Liver (tissue), 8 donors: ENCODE measurements at regions not wholly inside any gene's neighbourhood (a gene's known extent, or its start where the extent isn't known, plus 50 kb on each side); places are given as distances from the start of the nearest gene placed in this dataset.
A peak's percentile ranks its signal among the peaks of the same experiment; 100 is the strongest.

Source experiments
- DNase-seq: peaks from one replicate; pipeline ENCODE4 v3.0.0-alpha.2; 2017; ENCODE audit warnings: low spot score
- H3K27ac ChIP-seq, 2 donors: one replicate each; pipeline ENCODE4 v1.7.0; 2013; ENCODE audit warnings: inconsistent platforms in 2 of 2, low read length in 2 of 2, control low read depth in 1 of 2, low read depth in 1 of 2, mild to moderate bottlenecking in 1 of 2
- H3K27me3 ChIP-seq, 4 donors: one replicate each; pipeline versions ENCODE4 v1.6.1 to v1.7.0; 2013; ENCODE audit warnings: low read length in 3 of 4, inconsistent platforms in 1 of 4, mild to moderate bottlenecking in 1 of 4, moderate library complexity in 1 of 4; ENCODE audit not compliant: control insufficient read depth in 4 of 4, insufficient read depth in 4 of 4
- H3K36me3 ChIP-seq, 4 donors: one replicate each; pipeline versions ENCODE4 v1.6.1 to v1.7.0; 2013; ENCODE audit warnings: low read length in 3 of 4, mild to moderate bottlenecking in 3 of 4, low read depth in 1 of 4, moderate library complexity in 1 of 4; ENCODE audit not compliant: control insufficient read depth in 4 of 4, insufficient read depth in 3 of 4
- H3K4me1 ChIP-seq, 4 donors: one replicate each; pipeline versions ENCODE4 v1.6.1 to v1.7.0; 2013; ENCODE audit warnings: low read length in 3 of 4, mild to moderate bottlenecking in 3 of 4, moderate library complexity in 1 of 4; ENCODE audit not compliant: control insufficient read depth in 4 of 4, insufficient read depth in 4 of 4
- H3K4me3 ChIP-seq, 3 donors: one replicate each; pipeline versions ENCODE4 v1.6.1 to v1.7.0; 2013; ENCODE audit warnings: low read length in 3 of 3, control low read depth in 1 of 3, low read depth in 1 of 3, mild to moderate bottlenecking in 1 of 3
- H3K9ac ChIP-seq, 2 donors: one replicate each; pipeline ENCODE4 v1.7.0; 2013; ENCODE audit warnings: low read length in 2 of 2, mild to moderate bottlenecking in 2 of 2, moderate library complexity in 2 of 2, control low read depth in 1 of 2, low read depth in 1 of 2
- H3K9me3 ChIP-seq, 4 donors: one replicate each; pipeline versions ENCODE4 v1.6.1 to v1.7.0; 2013; ENCODE audit warnings: low read length in 3 of 4; ENCODE audit not compliant: control insufficient read depth in 4 of 4
- EGR1 ChIP-seq, 2 donors: IDR thresholded peaks; 2 replicates each; pipeline ENCODE4 v1.6.1; 2016 to 2018; ENCODE audit warnings: antibody characterized with exemption in 2 of 2, low read depth in 2 of 2
- FOXA1 ChIP-seq: IDR thresholded peaks from 2 replicates; pipeline ENCODE4 v1.6.1; 2016; ENCODE audit warnings: antibody characterized with exemption
- FOXA2 ChIP-seq: IDR thresholded peaks from 2 replicates; pipeline ENCODE4 v1.6.1; 2016; ENCODE audit warnings: antibody characterized with exemption
- GABPA ChIP-seq, 2 donors: IDR thresholded peaks in 1 of 2; conservative IDR thresholded peaks in 1 of 2; 2 replicates each; pipeline ENCODE4 v1.6.1; 2016; ENCODE audit warnings: antibody characterized with exemption in 2 of 2, mild to moderate bottlenecking in 1 of 2, moderate library complexity in 1 of 2
- HNF4G ChIP-seq: IDR thresholded peaks from 2 replicates; pipeline ENCODE4 v1.6.1; 2016; ENCODE audit warnings: antibody characterized with exemption
- JUND ChIP-seq, 2 donors: IDR thresholded peaks; 2 replicates each; pipeline ENCODE4 v1.6.1; 2016; ENCODE audit warnings: antibody characterized with exemption in 2 of 2
- NR2F2 ChIP-seq: IDR thresholded peaks from 2 replicates; pipeline ENCODE4 v1.6.1; 2016; ENCODE audit warnings: antibody characterized with exemption
- RAD21 ChIP-seq, 2 donors: IDR thresholded peaks; 2 replicates each; pipeline ENCODE4 v1.6.1; 2016; ENCODE audit warnings: antibody characterized with exemption in 2 of 2, mild to moderate bottlenecking in 2 of 2
- RXRA ChIP-seq, 2 donors: IDR thresholded peaks; 2 replicates each; pipeline ENCODE4 v1.6.1; 2017 to 2018; ENCODE audit warnings: antibody characterized with exemption in 2 of 2, mild to moderate bottlenecking in 1 of 2
- SP1 ChIP-seq: IDR thresholded peaks from 2 replicates; pipeline ENCODE4 v1.6.1; 2018; ENCODE audit warnings: antibody characterized with exemption, mild to moderate bottlenecking
- TAF1 ChIP-seq: conservative IDR thresholded peaks from 2 replicates; pipeline ENCODE4 v1.6.1; 2016; ENCODE audit warnings: antibody characterized with exemption, mild to moderate bottlenecking
- YY1 ChIP-seq: IDR thresholded peaks from 2 replicates; pipeline ENCODE4 v1.6.1; 2016; ENCODE audit warnings: antibody characterized with exemption, mild to moderate bottlenecking
- WGBS: extraction: QIAGEN DNeasy Blood & Tissue Kit; methylation state at CpG from one replicate; pipeline ENCODE4 v1.1.7; 2013; 5-methylcytosine and 5-hydroxymethylcytosine counted together
- TF ChIP-seq, protein P1 (sequence below): fragments of 150-350 bp; IDR thresholded peaks from 2 replicates; pipeline ENCODE4 v1.5.1; 2017; ENCODE audit warnings: improper control_type of control experiment, low read depth, low read length; ENCODE audit not compliant: missing input control
- TF ChIP-seq, protein P2 (sequence below): IDR thresholded peaks from 2 replicates; pipeline ENCODE4 v1.6.1; 2016; ENCODE audit warnings: antibody characterized with exemption
- TF ChIP-seq, protein P3 (sequence below): IDR thresholded peaks from 2 replicates; pipeline ENCODE4 v1.6.1; 2016; ENCODE audit warnings: antibody characterized with exemption
- TF ChIP-seq, protein P4 (sequence below): IDR thresholded peaks from 2 replicates; pipeline ENCODE4 v1.6.1; 2016; ENCODE audit warnings: antibody characterized with exemption, mild to moderate bottlenecking
- TF ChIP-seq, protein P5 (sequence below): IDR thresholded peaks from 2 replicates; pipeline ENCODE4 v1.6.1; 2016; ENCODE audit warnings: antibody characterized with exemption
- donor health status: healthy.
- donor health status: healthy.
- donor health status: healthy.
- donor health status: healthy.
- donor health status: healthy.

DNA sequence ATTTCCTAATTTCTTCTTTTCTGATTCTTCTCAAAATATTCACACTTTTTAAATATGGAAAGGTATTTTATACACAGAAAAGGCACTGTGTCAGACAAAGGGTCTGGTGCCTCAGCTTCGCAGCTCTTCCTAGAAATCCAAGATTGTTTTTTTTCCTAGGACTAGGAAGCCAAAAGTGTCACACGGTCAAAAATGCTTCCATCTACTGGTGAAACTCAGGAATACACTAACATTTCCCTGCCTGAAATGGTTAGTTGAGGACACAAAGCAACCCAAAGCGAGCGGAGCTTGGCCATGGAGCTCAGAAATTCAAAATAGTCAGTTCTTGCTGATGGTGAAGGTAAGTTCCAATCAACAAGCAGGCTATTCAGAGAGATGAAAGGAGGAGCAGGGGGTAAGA lies 426.5 kb upstream of the RASGRP1 start:
- no peak for DNase-seq
- Histone ChIP-seq H3K9me3 (no peaks in the 10 kb centered on the region), H3K4me1 (peaks cover 0 to 5% (median 0%) of the 10 kb centered on the region in 4 donors), H3K27ac (no peak overlapping the region), H3K4me3 (no peak overlapping the region), H3K27me3 (peaks cover 0 to 8% (median 0%) of the 10 kb centered on the region in 4 donors), H3K36me3 (no peaks in the 10 kb centered on the region), H3K9ac (no peak overlapping the region)
- 47% methylated on average over 4 of the region's 4 CpGs for WGBS
- TF ChIP-seq RXRA (IDR thresholded peaks at IDR 0.05): no peak
- TF ChIP-seq, protein P1, sequence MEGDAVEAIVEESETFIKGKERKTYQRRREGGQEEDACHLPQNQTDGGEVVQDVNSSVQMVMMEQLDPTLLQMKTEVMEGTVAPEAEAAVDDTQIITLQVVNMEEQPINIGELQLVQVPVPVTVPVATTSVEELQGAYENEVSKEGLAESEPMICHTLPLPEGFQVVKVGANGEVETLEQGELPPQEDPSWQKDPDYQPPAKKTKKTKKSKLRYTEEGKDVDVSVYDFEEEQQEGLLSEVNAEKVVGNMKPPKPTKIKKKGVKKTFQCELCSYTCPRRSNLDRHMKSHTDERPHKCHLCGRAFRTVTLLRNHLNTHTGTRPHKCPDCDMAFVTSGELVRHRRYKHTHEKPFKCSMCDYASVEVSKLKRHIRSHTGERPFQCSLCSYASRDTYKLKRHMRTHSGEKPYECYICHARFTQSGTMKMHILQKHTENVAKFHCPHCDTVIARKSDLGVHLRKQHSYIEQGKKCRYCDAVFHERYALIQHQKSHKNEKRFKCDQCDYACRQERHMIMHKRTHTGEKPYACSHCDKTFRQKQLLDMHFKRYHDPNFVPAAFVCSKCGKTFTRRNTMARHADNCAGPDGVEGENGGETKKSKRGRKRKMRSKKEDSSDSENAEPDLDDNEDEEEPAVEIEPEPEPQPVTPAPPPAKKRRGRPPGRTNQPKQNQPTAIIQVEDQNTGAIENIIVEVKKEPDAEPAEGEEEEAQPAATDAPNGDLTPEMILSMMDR: peak; percentile 46
- TF ChIP-seq RAD21 (IDR thresholded peaks at IDR 0.05): peak; percentile 69 to 79

DNA sequence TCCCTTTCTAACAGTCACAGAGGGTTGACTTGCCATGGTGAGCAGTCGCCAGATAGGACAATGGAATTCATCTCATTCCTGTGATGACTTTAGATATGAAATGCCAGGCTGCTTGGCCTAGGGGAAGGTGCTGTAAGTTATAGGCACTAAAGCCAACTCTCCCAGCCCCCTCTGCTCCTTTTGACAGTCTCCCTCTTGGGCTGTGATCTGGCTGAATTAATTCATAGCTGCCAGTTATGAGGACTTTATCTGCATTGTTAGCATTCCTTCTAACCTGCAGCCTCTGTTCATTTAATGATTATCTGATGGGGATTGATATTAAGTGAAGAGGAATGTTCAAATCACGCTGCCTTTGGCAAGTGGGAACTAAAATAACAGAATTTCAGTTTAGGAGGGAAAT lies 427.1 kb upstream of the RASGRP1 start:
- H3K4me3 ChIP-seq: no peak overlapping the region
- H3K36me3 ChIP-seq: no peaks in the 10 kb centered on the region
- H3K27me3 ChIP-seq: peaks cover 0 to 8% (median 0%) of the 10 kb centered on the region in 4 donors
- DNase-seq: no peak
- H3K4me1 ChIP-seq: peaks cover 0 to 5% (median 0%) of the 10 kb centered on the region in 4 donors
- H3K9ac ChIP-seq: no peak overlapping the region
- H3K9me3 ChIP-seq: no peaks in the 10 kb centered on the region
- WGBS: 91% methylated on average over 2 of the region's 2 CpGs
- TF ChIP-seq FOXA1 (no peak), EGR1 (IDR thresholded peaks at IDR 0.05; ENCODE audit: low read depth in 2 of 2) (no peak), YY1 (no peak), FOXA2 (no peak), GABPA (IDR thresholded peaks at IDR 0.05 in 1 of 2, conservative IDR thresholded peaks at IDR 0.05 in 1 of 2) (no peak), NR2F2 (no peak), JUND (IDR thresholded peaks at IDR 0.05) (no peak), RXRA (IDR thresholded peaks at IDR 0.05) (no peak)
- TF ChIP-seq, protein P2, sequence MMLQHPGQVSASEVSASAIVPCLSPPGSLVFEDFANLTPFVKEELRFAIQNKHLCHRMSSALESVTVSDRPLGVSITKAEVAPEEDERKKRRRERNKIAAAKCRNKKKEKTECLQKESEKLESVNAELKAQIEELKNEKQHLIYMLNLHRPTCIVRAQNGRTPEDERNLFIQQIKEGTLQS: no peak
- TF ChIP-seq, protein P1: no peak
- TF ChIP-seq, protein P3, sequence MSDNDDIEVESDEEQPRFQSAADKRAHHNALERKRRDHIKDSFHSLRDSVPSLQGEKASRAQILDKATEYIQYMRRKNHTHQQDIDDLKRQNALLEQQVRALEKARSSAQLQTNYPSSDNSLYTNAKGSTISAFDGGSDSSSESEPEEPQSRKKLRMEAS: no peak
- no peak overlapping the region for H3K27ac ChIP-seq

DNA sequence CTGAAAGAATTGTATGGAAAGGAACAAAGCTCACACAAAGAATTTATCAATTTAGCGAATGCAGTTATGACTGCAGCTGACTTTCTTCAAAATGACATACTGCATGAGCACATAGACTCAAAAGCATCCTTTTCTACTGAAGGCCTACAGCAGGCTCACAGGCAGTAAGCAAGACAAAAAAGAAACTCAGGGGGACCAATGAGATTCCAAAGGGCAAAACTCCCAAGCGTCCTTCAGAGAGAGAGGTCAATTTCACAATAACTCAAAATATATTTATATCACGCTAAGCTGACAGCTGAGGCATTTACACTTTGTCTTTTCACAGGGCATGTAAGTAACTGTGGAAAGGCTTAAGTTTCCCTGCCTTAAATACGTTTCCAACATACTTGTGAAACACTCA lies 427.9 kb upstream of the RASGRP1 start:
- no peak overlapping the region for H3K4me3 ChIP-seq
- no peaks in the 10 kb centered on the region for H3K36me3 ChIP-seq
- H3K27me3 ChIP-seq: peaks cover 0 to 8% (median 0%) of the 10 kb centered on the region in 4 donors
- WGBS: 61% methylated on average over 4 of the region's 4 CpGs
- H3K4me1 ChIP-seq: peaks cover 0 to 5% (median 0%) of the 10 kb centered on the region in 4 donors
- no peaks in the 10 kb centered on the region for H3K9me3 ChIP-seq
- DNase-seq: no peak
- no peak overlapping the region for H3K9ac ChIP-seq
- H3K27ac ChIP-seq: no peak overlapping the region
- TF ChIP-seq, protein P4, sequence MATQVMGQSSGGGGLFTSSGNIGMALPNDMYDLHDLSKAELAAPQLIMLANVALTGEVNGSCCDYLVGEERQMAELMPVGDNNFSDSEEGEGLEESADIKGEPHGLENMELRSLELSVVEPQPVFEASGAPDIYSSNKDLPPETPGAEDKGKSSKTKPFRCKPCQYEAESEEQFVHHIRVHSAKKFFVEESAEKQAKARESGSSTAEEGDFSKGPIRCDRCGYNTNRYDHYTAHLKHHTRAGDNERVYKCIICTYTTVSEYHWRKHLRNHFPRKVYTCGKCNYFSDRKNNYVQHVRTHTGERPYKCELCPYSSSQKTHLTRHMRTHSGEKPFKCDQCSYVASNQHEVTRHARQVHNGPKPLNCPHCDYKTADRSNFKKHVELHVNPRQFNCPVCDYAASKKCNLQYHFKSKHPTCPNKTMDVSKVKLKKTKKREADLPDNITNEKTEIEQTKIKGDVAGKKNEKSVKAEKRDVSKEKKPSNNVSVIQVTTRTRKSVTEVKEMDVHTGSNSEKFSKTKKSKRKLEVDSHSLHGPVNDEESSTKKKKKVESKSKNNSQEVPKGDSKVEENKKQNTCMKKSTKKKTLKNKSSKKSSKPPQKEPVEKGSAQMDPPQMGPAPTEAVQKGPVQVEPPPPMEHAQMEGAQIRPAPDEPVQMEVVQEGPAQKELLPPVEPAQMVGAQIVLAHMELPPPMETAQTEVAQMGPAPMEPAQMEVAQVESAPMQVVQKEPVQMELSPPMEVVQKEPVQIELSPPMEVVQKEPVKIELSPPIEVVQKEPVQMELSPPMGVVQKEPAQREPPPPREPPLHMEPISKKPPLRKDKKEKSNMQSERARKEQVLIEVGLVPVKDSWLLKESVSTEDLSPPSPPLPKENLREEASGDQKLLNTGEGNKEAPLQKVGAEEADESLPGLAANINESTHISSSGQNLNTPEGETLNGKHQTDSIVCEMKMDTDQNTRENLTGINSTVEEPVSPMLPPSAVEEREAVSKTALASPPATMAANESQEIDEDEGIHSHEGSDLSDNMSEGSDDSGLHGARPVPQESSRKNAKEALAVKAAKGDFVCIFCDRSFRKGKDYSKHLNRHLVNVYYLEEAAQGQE: no peak
- TF ChIP-seq GABPA (IDR thresholded peaks at IDR 0.05 in 1 of 2, conservative IDR thresholded peaks at IDR 0.05 in 1 of 2) (no peak), NR2F2 (no peak), SP1 (no peak), HNF4G (no peak), RAD21 (IDR thresholded peaks at IDR 0.05) (no peak), TAF1 (no peak), JUND (IDR thresholded peaks at IDR 0.05) (no peak)
- TF ChIP-seq, protein P3: no peak
- TF ChIP-seq, protein P5, sequence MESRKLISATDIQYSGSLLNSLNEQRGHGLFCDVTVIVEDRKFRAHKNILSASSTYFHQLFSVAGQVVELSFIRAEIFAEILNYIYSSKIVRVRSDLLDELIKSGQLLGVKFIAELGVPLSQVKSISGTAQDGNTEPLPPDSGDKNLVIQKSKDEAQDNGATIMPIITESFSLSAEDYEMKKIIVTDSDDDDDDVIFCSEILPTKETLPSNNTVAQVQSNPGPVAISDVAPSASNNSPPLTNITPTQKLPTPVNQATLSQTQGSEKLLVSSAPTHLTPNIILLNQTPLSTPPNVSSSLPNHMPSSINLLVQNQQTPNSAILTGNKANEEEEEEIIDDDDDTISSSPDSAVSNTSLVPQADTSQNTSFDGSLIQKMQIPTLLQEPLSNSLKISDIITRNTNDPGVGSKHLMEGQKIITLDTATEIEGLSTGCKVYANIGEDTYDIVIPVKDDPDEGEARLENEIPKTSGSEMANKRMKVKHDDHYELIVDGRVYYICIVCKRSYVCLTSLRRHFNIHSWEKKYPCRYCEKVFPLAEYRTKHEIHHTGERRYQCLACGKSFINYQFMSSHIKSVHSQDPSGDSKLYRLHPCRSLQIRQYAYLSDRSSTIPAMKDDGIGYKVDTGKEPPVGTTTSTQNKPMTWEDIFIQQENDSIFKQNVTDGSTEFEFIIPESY: no peak
- TF ChIP-seq, protein P2: no peak
